Ureter (tissue), 1 donor: ENCODE measurements at regions not wholly inside any gene's neighbourhood (a gene's known extent, or its start where the extent isn't known, plus 50 kb on each side); places are given as distances from the start of the nearest gene placed in this dataset.

ENCODE experiments used
- DNase-seq: peaks from one replicate; pipeline ENCODE4 v3.0.0-alpha.2; 2020; ENCODE audit warnings: low spot score
- donor health status: DM: yes; HTN: yes; CAD: no.

DNA sequence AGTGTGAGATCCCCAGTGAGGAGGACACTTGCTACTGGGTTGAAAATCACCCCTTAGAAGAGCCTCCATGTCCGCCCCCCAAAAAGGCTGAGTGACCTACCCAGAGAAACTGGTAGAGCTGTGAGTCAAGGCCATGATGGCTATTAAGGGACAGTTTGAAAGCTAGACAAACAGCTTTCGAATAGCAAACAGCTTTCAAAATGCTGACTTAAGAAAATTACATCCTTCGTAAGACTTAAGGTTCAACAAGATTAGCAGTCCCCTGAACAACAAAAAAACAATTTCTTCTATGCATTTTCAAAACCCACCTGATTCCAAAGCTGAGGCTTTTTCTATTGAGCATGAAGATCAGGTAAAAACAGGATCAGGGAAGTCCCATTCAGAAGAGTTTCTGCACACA lies 269.7 kb upstream of the SOX2 start:
- DNase-seq, result no peak

DNA sequence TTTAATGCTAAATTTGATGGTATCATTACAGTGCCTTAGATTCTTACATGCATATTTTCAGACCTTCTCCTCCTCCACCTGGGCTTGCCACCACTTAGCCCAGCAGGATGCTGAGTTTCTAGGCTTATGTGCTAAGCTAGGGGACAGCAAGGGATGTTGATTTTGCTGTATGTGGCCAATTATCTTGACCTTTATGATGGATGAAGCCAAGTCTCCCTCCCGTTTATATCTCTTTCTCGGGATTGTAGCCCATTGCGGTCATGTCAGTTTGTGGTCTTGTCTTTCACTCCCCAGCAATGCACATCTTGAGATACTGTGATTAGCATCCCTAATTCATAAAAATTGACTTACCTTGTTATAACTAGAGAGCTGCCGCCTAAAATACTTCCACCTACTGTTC lies 278.7 kb upstream of the SOX2 start:
- DNase-seq, result no peak

DNA sequence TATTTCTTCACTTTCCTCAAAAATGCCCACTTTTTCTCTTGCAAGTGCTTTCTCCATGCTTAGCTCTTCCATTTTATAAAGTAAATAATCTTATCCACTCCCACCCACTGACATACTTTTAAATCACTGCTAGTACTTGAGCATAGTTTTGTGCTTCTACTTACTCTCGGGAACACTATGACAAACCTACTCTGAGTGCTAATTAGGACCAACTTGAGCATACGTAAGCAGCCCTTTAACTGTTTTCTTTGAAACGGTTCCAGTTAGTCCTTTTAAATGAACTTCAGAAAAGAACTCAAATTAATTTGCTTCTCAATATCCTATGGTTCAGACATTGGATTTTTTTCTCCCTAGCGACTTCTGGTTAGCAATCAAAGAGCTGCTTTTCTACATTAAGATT lies 280.0 kb upstream of the SOX2 start:
- no peak for DNase-seq

DNA sequence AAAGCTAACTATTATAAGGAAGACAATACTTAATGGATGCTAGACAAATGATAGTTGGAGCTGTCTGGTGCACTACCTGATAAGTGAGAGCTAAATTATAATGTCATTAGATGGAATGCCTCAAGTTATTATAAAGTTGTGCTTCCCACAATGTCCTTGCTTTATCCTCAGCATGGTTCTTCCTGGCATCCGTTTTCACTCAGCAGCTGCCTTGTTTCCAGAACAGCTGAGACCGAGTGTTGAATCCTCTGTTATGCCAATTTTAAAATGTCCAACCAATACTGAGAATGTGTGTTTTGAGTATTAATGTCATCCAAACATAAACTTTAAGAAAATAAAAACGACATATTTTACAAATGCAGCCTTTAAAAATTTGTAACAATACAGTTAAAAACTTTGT lies 286.7 kb upstream of the SOX2 start:
- no peak for DNase-seq

DNA sequence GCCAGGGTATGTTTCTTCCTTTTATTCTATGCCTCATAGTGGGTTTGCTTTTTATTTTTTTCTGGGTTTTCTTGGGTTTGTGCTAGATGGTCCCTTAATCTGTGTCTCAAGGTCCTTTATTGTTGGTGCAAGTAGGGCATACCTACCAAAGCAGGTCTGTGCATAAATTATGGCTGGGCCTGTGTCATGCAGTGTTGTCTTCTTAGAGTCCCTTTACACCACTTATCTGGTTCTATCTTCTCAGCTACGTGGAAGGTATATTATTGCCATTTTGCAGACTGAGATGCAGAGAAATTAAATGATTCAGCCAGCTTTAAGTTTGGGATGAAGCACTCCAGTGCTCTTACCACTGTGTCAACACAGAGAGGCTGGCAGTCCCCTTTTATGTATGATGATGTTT lies 293.5 kb upstream of the SOX2 start:
- DNase-seq, result no peak

DNA sequence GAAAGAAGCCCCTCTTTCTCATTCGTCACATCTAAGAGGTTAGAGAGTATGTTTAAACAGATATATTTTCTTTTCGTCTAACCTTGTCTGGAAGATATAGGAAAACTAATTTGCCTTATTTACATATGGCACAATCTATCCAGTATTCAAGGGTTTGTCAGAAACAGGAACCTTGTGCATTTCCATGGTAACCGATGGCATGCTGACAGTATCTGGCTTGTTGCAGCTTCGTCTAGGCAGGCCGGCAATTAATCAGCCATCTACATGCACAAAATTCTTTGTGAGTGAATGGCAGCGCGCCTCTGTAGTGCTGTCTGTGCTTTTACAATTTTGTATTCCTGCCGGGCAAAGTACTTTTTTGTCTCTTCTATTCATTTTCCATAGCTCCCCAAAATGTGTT lies 294.0 kb upstream of the SOX2 start:
- no peak for DNase-seq

DNA sequence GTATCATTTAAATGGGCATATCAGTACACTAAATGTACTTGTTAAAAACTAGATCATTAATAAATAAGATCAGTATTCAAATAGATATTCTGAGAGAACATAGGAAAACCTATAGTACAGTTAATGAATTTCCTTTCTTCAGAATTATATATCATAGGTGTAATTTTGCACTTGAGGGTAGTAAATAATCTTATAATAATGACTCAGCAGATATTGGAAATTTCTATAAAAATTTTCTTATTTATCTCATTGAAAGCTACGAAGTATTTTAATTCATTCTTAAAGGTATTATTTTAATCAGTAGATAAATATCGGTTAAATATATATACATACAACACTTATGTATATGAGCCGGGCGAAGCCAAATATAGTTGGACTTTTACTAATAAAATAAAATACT lies 300.9 kb upstream of the SOX2 start:
- no peak for DNase-seq

DNA sequence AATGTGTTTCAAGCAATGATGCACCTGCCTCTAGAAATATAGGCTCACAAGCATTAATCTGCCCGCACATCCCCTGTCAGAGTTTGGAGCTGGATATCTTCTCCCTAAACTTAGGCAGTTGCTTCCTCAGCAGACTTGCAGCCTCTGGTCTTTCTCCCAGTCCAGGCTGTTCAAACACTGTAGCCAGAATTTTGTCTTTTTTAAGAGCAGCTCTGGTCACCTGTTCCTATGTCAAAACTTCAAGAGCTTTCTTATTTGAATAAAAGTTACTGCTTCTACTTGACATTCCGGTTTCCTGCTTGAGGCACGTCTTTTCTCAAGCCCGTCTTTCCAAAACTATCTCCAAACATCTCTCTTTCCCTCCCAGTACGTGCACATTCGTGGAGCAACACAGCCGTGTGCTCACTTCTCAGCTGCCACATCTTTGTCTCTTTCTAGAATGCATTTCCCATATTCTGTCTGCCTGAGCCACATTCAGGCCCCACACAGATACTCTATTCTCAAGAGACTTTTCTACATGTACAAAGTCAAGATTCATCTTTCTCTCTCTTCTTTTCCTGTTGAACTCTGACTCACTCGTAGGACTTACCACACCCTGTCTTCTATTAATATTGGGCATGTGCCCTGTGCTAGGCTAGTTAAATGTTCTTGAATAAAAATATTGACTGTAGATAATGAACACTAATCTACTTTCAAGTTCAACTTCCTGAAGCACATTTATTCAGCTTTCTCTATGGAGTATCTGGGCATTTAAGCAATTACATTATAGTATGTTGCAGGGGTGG lies 307.7 kb upstream of the SOX2 start:
- DNase-seq, result no peak

DNA sequence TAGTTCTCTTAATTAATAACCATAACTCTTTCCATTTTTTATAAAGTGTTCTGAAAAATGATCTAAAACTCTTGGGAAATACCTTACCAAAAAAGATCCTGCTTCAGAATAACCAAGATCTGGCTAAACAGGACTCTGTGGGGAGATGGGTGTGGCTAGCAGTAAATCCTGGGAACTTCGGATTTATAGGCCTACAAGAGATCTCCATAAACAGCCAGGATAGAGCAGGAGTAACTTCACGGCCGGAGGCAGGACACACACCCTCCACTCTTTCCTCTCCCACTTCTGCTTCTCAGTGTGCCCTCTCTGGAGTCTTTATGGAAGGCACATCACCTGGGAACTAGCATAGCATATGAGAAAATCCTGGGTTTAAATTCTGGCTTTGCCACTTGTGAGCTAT lies 309.4 kb upstream of the SOX2 start:
- DNase-seq, result no peak

DNA sequence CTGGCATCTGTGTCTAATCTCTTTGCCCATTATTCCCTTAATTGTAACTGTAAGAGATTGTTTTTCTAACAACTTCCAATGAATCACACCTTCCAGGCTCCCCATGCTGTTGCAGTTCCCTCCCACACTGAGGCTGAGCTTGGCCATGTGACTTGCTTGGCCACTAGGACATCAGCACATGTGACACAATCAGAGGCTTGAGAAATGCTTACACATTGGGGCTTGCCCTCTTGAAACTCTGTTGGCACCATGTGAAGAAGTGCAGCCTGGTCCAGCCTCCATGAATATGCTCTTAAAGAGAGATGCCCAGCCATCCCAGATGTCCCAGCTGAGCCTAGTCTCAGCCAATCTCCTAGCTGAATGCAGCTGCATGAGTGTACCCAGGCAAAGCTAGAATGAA lies 326.8 kb upstream of the SOX2 start:
- DNase-seq, result no peak

DNA sequence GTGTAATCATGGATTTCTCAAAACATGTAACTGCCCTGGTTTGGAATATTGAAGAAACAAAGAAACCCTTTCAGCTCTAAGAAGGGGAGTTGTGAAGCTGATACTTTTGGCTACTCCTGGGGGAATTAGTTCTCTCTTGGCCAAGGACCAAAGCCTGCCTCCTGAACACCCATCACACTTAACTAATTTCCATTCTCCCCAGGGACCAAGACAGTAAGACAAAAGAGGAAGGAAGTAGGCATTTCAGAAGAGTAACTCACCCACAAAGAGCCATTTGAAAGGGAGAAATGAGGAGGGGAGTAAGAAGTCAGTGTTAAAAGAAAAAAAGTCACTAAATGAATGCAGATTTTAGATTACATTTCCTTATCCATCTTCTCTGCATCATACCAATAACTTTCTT lies 328.0 kb upstream of the SOX2 start:
- no peak for DNase-seq

DNA sequence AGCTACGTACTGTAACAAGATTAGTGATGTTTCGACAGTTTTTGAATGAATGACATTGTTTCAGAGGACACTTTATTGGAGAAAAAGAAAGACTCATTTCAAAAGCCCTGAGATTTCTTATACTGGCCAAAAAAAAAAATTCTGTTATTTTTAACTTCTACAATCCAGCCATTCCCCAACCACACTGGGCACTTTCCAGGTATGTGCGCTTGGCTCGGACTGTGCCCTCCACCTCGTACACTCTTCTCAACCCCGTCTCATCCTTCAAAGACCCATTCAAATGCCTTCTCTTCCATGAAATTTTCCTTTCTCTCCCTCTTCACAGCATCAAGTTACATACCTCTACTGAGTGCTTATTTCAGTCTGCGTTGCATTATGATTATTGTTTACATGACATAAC lies 328.5 kb upstream of the SOX2 start:
- DNase-seq, result no peak

DNA sequence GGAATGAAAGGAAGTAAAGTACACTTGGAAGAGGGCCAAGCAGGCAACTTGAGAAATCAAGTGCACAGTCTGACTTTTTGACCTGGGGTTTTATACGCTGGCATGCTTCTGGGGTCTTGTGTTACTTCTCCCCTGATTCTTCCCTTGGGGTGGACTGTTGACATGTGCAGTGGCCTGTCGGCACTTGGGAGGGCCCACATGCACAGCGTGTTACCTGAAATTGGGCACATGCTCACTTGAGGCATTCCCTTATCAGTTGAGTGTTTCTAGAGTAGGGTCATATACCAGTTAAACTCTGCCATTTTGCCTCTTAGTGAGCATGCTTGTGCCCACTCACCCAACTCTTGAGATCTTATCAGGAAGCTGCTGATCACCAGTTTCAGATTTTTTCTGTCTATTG lies 329.1 kb upstream of the SOX2 start:
- DNase-seq, result no peak

DNA sequence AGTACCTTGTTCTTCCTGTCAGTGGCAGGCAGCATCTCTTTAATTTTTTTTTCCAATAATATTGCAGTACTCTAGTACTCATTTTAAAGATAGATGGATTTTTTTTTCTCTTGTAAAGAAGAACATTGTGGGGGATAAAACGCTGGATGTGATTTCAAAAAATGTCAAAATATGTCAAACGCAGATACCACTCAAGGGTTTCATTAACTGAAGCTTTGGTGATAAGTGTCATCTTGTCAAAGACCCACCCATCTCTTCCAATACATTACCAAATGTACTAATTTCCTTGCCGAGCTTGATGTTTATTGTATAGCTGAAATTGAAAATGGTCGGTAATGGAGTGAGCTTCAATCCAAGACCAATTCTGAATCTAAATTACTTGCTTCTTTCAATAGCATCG lies 332.4 kb upstream of the SOX2 start:
- DNase-seq, result no peak

DNA sequence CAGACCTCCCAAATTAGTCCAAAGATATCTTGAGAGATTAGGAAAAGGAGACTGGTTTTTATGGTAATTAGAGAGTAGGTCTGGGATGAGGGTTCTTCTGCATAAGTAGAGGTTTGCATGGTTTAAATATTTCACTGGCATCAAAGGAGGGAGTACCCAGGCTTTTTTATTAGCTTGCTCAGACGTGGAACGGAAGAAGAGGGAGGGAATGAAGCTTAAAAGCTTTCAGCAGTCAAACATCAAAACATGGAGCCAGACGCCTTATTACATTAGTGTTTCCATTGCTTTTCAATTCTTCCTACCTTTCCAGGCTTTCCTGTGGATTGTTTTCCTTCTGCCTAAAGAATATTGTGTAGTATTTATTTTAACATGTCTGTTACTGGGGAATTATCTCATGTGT lies 342.1 kb upstream of the SOX2 start:
- DNase-seq, result no peak

DNA sequence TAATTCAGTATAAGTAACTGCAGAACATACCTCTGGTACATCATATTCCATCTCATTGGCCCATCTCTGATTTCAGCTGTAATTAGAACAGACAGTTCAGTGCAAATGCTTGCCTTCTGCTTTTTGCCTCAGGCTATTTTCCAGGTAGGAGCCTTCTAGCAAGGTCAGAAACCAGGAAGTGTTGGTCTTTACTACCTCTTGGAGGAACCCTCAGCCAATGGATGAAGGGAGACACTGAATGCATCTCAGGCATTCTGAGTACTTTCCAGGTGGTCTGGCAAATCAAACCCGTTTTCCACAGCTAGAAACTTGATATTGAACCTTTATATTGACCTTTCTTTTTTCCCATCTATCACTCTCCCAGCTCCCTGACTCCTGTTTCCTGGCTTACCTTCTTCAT lies 348.5 kb upstream of the SOX2 start:
- no peak for DNase-seq

DNA sequence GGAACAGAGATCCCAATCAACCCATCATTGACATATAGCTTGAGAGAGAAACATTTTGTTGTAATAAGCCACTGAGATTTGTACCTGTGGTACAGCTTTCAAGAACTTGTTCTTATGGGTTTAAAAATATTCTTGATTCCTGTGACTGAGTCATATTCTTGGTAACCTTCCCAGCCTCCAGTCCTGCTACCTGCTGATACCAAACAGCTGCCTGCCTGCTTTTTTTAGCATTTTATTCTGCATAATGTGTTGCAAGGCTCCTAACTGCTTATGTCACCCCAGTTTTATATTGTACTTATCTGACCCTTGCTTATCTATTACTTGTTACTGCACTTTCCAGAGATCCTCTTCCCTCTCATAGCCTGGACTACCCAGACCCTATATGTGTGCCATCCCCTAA lies 349.3 kb upstream of the SOX2 start:
- no peak for DNase-seq

DNA sequence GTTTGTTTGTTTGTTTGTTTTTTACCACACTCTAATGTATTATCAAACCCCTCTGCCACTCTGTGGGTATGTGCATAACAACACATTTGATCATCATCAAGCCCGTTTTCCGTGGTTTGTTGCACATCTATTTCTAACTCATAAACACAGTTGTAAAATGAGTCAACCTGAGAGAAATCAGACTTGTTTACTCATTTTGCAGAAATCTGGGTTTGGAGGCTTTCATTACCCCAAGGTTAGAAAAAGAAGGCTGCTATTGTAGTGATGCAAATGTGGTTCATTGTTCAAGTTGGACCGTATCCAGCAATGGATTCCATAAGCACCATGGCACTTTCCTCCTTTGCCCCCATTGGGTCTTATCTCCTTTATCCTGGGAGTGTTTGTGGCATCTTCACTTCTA lies 353.2 kb upstream of the SOX2 start:
- DNase-seq, result no peak

DNA sequence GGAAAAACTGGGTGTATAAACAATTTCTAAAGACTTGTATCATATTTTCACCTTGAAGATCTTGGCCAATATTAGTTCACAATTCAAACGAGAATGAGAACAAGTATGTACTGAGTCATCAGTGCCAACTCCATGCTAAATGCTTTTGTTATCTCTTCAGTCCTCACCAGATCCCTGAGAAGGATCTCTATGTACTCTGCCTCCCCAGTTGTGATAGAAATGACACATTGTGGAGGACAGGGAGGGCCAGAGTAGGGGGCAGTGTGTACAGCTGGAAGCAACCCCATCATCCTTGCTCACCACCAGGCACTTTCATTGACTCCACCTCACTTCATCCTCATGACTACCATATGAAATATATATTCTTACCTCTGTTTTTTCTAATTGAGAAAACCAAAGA lies 353.7 kb upstream of the SOX2 start:
- DNase-seq, result no peak

DNA sequence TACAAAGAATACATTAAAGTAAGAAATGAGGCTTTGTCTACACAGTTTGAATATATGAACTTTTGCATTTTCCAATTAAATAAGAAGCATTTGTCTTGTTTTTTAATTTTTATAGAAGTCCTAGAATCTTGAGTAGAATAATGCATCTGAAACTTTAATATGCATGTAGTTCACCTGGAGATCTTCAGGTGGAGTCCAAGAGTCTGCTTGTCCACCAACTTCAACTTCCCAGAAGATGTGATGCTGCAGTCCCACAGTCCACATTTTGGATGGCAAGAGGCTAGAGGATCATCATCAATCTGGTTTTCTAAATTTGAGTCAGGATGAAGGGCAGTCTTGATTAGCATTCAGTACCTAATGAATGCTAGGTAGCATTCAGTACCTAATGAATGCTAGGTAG lies 357.6 kb upstream of the SOX2 start:
- no peak for DNase-seq

DNA sequence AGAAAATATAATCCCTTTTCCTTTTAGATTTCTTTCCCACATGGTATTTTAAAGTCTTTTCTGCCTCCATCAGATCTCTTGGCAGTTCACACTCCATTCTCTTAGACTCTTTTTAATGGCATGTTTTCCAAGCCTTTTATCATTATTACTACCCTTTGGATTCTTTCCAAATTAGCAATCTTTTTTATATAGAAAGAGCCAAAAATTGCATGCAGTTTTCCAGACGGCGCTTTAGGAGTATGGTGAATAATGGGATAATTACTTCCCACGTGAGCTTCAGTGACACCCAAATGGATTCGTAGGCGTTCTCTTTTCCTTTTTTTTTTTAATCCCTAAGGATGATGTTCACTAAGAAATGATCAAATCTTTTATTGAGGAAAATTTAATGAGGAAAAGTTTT lies 354.8 kb upstream of the DNAJC19 start:
- DNase-seq, result no peak

DNA sequence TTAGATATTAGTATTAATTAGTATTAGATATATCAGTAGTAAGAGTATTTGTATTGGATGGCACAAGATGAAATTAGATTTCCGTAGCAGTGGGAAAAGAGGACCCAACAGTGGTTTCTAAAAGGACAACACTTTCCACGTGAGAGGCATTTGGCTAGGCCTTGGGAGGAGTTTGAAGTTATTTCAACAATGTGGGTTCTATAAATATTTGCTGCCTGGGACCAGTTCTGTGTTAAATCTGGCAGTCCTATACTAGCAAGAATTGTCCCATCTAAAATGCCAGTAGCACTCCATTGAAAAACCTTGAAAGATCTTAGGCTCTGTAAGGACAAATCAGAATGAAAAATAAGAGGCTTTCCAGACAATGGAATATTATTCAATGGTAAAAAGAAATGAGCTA lies 347.1 kb upstream of the DNAJC19 start:
- DNase-seq, result no peak

DNA sequence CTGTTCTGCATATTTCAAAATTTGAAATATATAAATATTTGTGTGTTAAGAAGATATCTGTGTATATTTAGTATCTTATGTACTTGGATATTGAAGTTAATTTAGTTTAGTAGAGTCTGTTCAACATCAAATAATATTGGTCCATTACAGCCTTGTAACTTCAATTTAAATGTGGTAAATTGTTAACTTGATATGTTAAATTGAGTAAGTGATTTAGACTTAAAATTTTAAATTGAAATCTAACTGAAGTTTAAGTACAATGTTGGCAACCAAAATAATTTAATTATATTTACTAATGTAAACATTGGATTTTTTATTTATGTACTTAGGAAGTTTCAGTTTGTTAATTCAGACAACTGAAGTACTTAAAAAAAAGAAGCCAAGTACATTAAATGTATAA lies 343.9 kb upstream of the DNAJC19 start:
- no peak for DNase-seq

DNA sequence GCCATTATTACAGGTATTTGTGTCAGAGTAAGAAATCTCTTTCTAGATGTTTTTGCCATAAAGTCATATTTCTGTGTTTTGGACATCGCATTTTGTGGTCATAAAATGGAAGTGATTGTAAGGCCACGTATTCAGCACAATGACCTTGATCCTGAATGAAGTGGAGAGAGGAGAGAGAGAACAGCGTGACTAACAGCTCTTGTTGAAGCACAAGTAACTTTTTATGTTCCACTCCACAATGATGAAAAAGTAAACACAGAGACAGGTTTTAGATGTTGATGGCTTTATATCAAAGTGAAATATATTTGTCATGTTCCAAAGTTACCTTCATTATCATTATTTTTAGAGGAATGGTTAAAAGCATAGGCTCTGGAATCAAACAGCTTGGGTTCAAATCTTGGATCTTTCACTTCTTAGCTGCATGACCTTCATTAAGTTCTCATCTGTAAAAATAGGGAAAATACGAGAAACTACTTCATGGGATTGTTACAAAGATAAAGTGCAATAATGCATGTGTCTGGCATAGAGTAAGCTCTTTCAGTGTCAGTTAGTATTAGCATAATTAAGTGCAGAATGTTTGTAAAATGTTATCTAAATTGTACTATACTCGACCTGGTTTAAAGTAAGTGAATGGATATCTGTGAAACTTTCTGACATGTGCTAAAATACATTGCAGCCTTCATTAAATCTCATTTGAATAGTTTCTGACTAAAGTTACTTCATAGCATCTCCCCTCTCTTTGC lies 341.5 kb upstream of the DNAJC19 start:
- no peak for DNase-seq
